Transverse colon (tissue), 4 donors: ENCODE measurements at regions not wholly inside any gene's neighbourhood (a gene's known extent, or its start where the extent isn't known, plus 50 kb on each side); places are given as distances from the start of the nearest gene placed in this dataset.
A peak's percentile ranks its signal among the peaks of the same experiment; 100 is the strongest.

ENCODE experiments used
- DNase-seq: peaks from one replicate; pipeline ENCODE4 v3.0.0-alpha.2; 2019
- H3K27ac ChIP-seq, 4 donors: fragments of 200-600 bp; sonication (generic); 2 replicates each; pipeline ENCODE4 v1.5.1; 2016 to 2018; ENCODE audit warnings: inconsistent platforms in 4 of 4
- H3K27me3 ChIP-seq: fragments of 200-600 bp; sonication (generic); 2 replicates; pipeline ENCODE4 v1.5.1; 2017; ENCODE audit warnings: inconsistent platforms
- H3K36me3 ChIP-seq, 4 donors: fragments of 200-600 bp; sonication (generic); 2 replicates each; pipeline ENCODE4 v1.5.1; 2017 to 2019; ENCODE audit warnings: inconsistent platforms in 4 of 4
- H3K4me1 ChIP-seq, 4 donors: fragments of 200-600 bp; sonication (generic); 2 replicates each; pipeline ENCODE4 v1.5.1; 2017 to 2020; ENCODE audit warnings: inconsistent platforms in 4 of 4
- H3K4me3 ChIP-seq, 4 donors: fragments of 200-600 bp; sonication (generic); 1 replicate in 1 of 4; 2 replicates in 3 of 4; pipeline versions ENCODE4 v1.5.1 to v1.6.1; 2017 to 2019; ENCODE audit warnings: inconsistent platforms in 4 of 4
- H3K9me3 ChIP-seq, 2 donors: fragments of 200-600 bp; sonication (generic); 2 replicates each; pipeline ENCODE4 v1.5.1; 2017 to 2019; ENCODE audit warnings: inconsistent platforms in 2 of 2
- EP300 ChIP-seq: sonication (generic); formaldehyde crosslinking; IDR thresholded peaks from one replicate; pipeline ENCODE4 v1.6.1; 2017; ENCODE audit warnings: antibody characterized with exemption, low read depth
- POLR2A ChIP-seq: fragments of 450-650 bp; IDR thresholded peaks from one replicate; pipeline ENCODE4 v1.6.1; 2016; ENCODE audit warnings: antibody characterized with exemption, mild to moderate bottlenecking, moderate library complexity
- POLR2AphosphoS5 ChIP-seq, 3 donors: sonication (generic); formaldehyde crosslinking; IDR thresholded peaks; one replicate each; pipeline ENCODE4 v1.6.1; 2016; ENCODE audit warnings: antibody characterized with exemption in 3 of 3
- WGBS, 2 donors: methylation state at CpG; one replicate each; pipeline ENCODE4 v1.1.5; 2018; ENCODE audit warnings: low coverage in 1 of 2; 5-methylcytosine and 5-hydroxymethylcytosine counted together
- in situ Hi-C, 4 donors: fragments of 200-750 bp; cut with MboI; loops; one replicate each; pipeline versions ENCODE4 v1.15.0 to v1.15.1; 2017; ENCODE audit warnings: low sequenced_read_pairs in 3 of 4, low pct_ligation_motif_present in 1 of 4, low pct_unique_long_range_greater_than_20kb in 1 of 4
- intact Hi-C: fragments of 100-400 bp; cut with DNase I; formaldehyde crosslinking; loops from one replicate; pipeline ENCODE4 v1.15.1; 2023; ENCODE audit warnings: low total_unique reads
- TF ChIP-seq, protein P1 (sequence below), 5 experiments: fragments of 200-600 bp in 3 of 5; fragments of 450-650 bp in 2 of 5; sonication (generic) in 3 of 5; IDR thresholded peaks; 1 replicate in 2 of 5; 2 replicates in 3 of 5; pipeline ENCODE4 v1.5.1; 2016 to 2017; ENCODE audit warnings: antibody characterized with exemption in 5 of 5, inconsistent platforms in 3 of 5, mild to moderate bottlenecking in 2 of 5, moderate library complexity in 1 of 5

DNA sequence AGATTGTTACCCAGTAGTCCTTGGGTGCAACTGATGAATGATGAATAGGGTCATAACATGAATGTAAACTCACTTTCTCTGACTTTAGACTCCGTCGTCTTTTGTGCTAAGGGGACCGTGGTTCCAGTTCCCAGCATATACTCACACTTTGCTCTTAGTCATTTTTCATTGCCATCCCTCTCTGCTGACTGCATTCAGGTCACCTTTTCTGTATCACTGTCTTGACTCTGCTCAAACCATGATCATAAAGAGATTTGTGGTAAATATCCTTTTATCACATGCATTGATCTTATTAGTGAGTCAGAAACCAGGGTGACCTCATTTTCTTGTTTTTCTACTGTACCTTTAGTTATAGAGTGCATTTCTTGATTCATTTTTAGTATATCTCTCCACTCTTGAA is 141.1 kb upstream of the AGR3 start:
- in situ Hi-C loops, result no loop called here
- WGBS, 2 donors, result 60 to 81% methylated on average over 1 to 3 of the region's 3 CpGs
- H3K9me3 ChIP-seq, result no peaks in the 10 kb centered on the region
- no peak for DNase-seq
- no peaks in the 10 kb centered on the region for H3K36me3 ChIP-seq
- H3K4me1 ChIP-seq, result peaks cover 0 to 5% (median 0%) of the 10 kb centered on the region in 4 donors
- no peak overlapping the region for H3K27ac ChIP-seq
- intact Hi-C loops, result no loop called here
- H3K4me3 ChIP-seq, result no peak overlapping the region
- no peaks in the 10 kb centered on the region for H3K27me3 ChIP-seq
- no peak for TF ChIP-seq EP300
- no peak for TF ChIP-seq POLR2AphosphoS5 (IDR thresholded peaks at IDR 0.05)
- TF ChIP-seq, protein P1, sequence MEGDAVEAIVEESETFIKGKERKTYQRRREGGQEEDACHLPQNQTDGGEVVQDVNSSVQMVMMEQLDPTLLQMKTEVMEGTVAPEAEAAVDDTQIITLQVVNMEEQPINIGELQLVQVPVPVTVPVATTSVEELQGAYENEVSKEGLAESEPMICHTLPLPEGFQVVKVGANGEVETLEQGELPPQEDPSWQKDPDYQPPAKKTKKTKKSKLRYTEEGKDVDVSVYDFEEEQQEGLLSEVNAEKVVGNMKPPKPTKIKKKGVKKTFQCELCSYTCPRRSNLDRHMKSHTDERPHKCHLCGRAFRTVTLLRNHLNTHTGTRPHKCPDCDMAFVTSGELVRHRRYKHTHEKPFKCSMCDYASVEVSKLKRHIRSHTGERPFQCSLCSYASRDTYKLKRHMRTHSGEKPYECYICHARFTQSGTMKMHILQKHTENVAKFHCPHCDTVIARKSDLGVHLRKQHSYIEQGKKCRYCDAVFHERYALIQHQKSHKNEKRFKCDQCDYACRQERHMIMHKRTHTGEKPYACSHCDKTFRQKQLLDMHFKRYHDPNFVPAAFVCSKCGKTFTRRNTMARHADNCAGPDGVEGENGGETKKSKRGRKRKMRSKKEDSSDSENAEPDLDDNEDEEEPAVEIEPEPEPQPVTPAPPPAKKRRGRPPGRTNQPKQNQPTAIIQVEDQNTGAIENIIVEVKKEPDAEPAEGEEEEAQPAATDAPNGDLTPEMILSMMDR (IDR thresholded peaks at IDR 0.05), result no peak
- no peak for TF ChIP-seq POLR2A

DNA sequence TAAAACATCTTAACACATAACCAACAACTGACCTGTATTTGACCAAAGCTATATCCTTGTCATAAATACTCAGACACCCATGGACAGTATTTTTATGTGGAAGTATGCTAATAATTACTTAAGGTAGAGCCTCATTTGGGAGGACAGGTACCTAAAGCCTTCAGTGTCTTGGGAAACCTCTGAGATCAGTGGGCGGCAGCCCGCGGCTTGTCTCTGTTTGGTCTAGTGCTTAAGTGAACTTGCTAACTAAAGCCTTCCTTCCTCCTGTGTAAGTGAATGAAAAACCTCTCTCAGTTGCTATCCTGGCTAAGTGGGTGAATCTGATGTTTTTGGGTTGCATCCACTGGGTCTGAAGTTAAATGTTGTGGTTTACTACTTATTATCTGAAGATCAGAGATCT is 144.5 kb upstream of the AGR3 start:
- no peak for DNase-seq
- no peaks in the 10 kb centered on the region for H3K9me3 ChIP-seq
- no peaks in the 10 kb centered on the region for H3K27me3 ChIP-seq
- no peaks in the 10 kb centered on the region for H3K36me3 ChIP-seq
- TF ChIP-seq, protein P1 (IDR thresholded peaks at IDR 0.05), result no peak
- TF ChIP-seq POLR2A (no peak), POLR2AphosphoS5 (IDR thresholded peaks at IDR 0.05) (no peak), EP300 (no peak)
- 89% methylated on average over 3 of the region's 3 CpGs; no CpG with 5 or more reads in 1 of the 2 donors for WGBS, 2 donors
- no peak overlapping the region for H3K4me3 ChIP-seq
- in situ Hi-C loops, result no loop called here
- H3K4me1 ChIP-seq, result no peaks in the 10 kb centered on the region
- H3K27ac ChIP-seq, result no peak overlapping the region
- intact Hi-C loops, result no loop called here

DNA sequence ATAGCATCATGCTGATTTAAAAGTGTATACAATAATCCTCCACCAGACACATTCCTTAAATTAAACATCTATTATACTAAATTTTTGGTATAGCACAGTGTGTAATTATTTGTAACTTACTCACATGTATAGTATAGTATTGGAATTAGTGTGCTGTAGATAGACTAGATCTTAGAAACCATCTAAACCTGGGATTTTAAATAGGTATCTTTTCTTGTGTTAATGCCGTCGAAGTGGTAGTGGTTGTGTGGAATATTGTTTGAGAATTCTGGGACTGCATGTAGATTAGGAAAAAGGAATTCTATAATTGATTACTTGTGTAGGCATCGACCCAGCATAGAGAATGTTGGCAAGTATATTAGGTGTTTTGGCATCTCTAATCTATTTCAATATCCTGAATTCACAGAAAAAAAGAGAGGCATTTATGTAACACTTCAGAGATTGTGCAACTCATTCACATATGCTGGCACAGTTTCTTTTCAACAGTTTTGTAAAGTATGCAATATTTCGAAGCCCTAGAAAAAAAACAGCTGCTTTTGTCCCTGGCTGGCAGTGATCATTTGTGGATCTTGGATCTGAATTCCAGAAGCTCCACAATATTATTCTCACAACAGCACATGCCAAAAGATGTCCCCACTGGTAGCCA is 145.5 kb upstream of the AGR3 start:
- in situ Hi-C loops, result no loop called here
- intact Hi-C loops, result no loop called here
- Histone ChIP-seq H3K36me3 (no peaks in the 10 kb centered on the region), H3K4me3 (no peak overlapping the region), H3K27ac (peak overlapping the region in 2 of 4 donors; percentile 14 to 29), H3K4me1 (no peaks in the 10 kb centered on the region), H3K9me3 (no peaks in the 10 kb centered on the region), H3K27me3 (no peaks in the 10 kb centered on the region)
- DNase-seq, result no peak
- TF ChIP-seq, protein P1 (IDR thresholded peaks at IDR 0.05), result no peak
- TF ChIP-seq POLR2A (no peak), EP300 (no peak)
- 84 to 90% methylated on average over 4 of the region's 4 CpGs for WGBS, 2 donors

DNA sequence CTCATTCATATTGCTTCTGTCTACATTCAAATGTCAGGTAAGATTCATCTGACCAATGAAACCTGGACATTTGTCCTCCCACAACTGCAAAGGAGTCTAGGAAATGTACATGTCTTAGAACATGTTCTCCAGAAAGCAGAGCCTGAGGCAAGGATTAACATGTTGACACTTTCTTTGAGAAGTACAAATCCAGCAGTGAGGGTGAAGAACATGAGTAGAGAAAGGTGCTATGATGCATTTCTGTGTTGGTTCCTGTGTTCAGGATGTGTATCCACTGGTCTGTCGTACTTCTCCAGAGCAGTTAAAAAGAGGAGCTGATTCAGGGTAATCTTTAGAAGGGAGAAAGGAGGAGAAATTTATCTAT is 146.0 kb upstream of the AGR3 start:
- Histone ChIP-seq H3K27ac (peak overlapping the region in 2 of 4 donors; percentile 14 to 29), H3K27me3 (no peaks in the 10 kb centered on the region), H3K4me3 (no peak overlapping the region), H3K4me1 (no peaks in the 10 kb centered on the region), H3K9me3 (no peaks in the 10 kb centered on the region), H3K36me3 (no peaks in the 10 kb centered on the region)
- WGBS, 2 donors, result 97% methylated on average over 1 of the region's 1 CpG; no CpG with 5 or more reads in 1 of the 2 donors
- in situ Hi-C loops, result no loop called here
- intact Hi-C loops, result no loop called here
- DNase-seq, result no peak
- TF ChIP-seq, protein P1 (IDR thresholded peaks at IDR 0.05), result no peak
- TF ChIP-seq EP300 (no peak), POLR2AphosphoS5 (IDR thresholded peaks at IDR 0.05) (no peak), POLR2A (no peak)
